CD4-positive, alpha-beta memory T cell (primary cell): ENCODE measurements at regions not wholly inside any gene's neighbourhood (a gene's known extent, or its start where the extent isn't known, plus 50 kb on each side); places are given as distances from the start of the nearest gene placed in this dataset.

Source experiments
- CTCF ChIA-PET: fragments of 350-600 bp; sonication (Branson Sonifier 250); formaldehyde crosslinking; loops from one replicate; lab custom pipeline; 2021; ENCODE audit warnings: inconsistent platforms; ENCODE audit not compliant: partially characterized antibody; lab: Charles Lee
- POLR2A ChIA-PET: fragments of 350-600 bp; sonication (Branson Sonifier 250); formaldehyde crosslinking; loops from one replicate; lab custom pipeline; 2021; ENCODE audit not compliant: partially characterized antibody; lab: Charles Lee
- DNase-seq, 5 donors: peaks; one replicate each; pipeline versions ENCODE4 v3.0.0 to v3.0.0-alpha.2; 2020 to 2022; ENCODE audit warnings: mixed read lengths in 1 of 5
- H3K27ac ChIP-seq: one replicate; pipeline ENCODE4 v1.7.0; 2013; ENCODE audit warnings: low read depth, low read length
- H3K27me3 ChIP-seq: 2 replicates; pipeline ENCODE4 v1.7.0; 2013; ENCODE audit warnings: mild to moderate bottlenecking, low read length, moderate library complexity; ENCODE audit not compliant: insufficient read depth
- H3K36me3 ChIP-seq: 2 replicates; pipeline ENCODE4 v1.7.0; 2013; ENCODE audit warnings: mild to moderate bottlenecking, low read length, moderate library complexity; ENCODE audit not compliant: insufficient read depth
- H3K4me1 ChIP-seq: 2 replicates; pipeline ENCODE4 v1.7.0; 2013; ENCODE audit warnings: mild to moderate bottlenecking, low read length, moderate library complexity; ENCODE audit not compliant: insufficient read depth
- H3K4me3 ChIP-seq, 2 donors: one replicate each; pipeline ENCODE4 v1.7.0; 2013; ENCODE audit warnings: low read length in 2 of 2, mild to moderate bottlenecking in 1 of 2
- H3K9me3 ChIP-seq, 2 donors: one replicate each; pipeline ENCODE4 v1.7.0; 2013; ENCODE audit warnings: low read length in 2 of 2, control low read depth in 1 of 2; ENCODE audit not compliant: control insufficient read depth in 1 of 2
- H3K27ac Mint-ChIP-seq, 7 donors: one replicate each; pipeline ENCODE4 v1.8.0; 2020 to 2021; ENCODE audit warnings: mixed read lengths in 7 of 7, mild to moderate bottlenecking in 6 of 7, inconsistent platforms in 3 of 7, moderate library complexity in 3 of 7
- H3K27me3 Mint-ChIP-seq, 2 donors: one replicate each; pipeline ENCODE4 v1.8.0; 2020 to 2021; ENCODE audit warnings: mixed read lengths in 2 of 2
- H3K36me3 Mint-ChIP-seq, 2 donors: one replicate each; pipeline ENCODE4 v1.8.0; 2020 to 2021; ENCODE audit warnings: mixed read lengths in 2 of 2, inconsistent platforms in 1 of 2, mild to moderate bottlenecking in 1 of 2
- H3K4me1 Mint-ChIP-seq, 4 donors: one replicate each; pipeline ENCODE4 v1.8.0; 2020 to 2021; ENCODE audit warnings: mixed read lengths in 4 of 4, mild to moderate bottlenecking in 1 of 4
- H3K4me3 Mint-ChIP-seq, 8 donors: one replicate each; pipeline ENCODE4 v1.8.0; 2020 to 2021; ENCODE audit warnings: mixed read lengths in 8 of 8, mild to moderate bottlenecking in 7 of 8, moderate library complexity in 6 of 8, inconsistent platforms in 3 of 8
- H3K9me3 Mint-ChIP-seq, 8 donors: one replicate each; pipeline ENCODE4 v1.8.0; 2020 to 2021; ENCODE audit warnings: mixed read lengths in 8 of 8, mild to moderate bottlenecking in 5 of 8, inconsistent platforms in 3 of 8, moderate library complexity in 1 of 8
- intact Hi-C: fragments of 100-400 bp; cut with micrococcal nuclease; formaldehyde crosslinking; loops from one replicate; pipeline ENCODE4 v1.15.1; 2023

DNA sequence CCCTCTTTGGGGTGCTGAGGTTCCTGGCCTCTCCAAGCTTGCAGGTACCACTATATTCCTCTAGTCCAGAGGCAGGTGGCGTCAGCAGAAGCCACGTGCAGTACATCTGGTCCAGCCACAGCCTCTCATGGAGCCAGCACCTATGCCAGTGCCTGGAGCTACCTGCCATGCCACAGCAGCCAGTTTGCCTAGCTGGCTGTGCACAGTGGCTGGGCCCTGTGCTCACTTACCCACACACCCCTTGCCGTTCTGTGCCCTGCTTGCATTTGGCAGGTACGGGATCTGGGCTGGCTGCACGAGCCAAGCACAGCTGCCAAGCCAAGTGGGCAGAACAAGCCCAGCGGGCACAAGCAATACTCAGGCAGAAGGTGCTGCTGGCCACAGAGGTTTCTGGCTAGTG is 601.1 kb downstream of the EPHA5 start:
- CTCF ChIA-PET: no interaction called here
- Mint-ChIP-seq H3K4me3 (no peak overlapping the region), H3K27me3 (no peaks in the 10 kb centered on the region), H3K27ac (no peak overlapping the region), H3K9me3 (peaks cover 0 to 6% (median 4%) of the 10 kb centered on the region in 8 donors), H3K4me1 (no peaks in the 10 kb centered on the region), H3K36me3 (no peaks in the 10 kb centered on the region)
- intact Hi-C loops: no loop called here
- Histone ChIP-seq H3K27ac (no peak overlapping the region), H3K4me1 (no peaks in the 10 kb centered on the region), H3K36me3 (no peaks in the 10 kb centered on the region), H3K4me3 (no peak overlapping the region), H3K9me3 (no peaks in the 10 kb centered on the region), H3K27me3 (no peaks in the 10 kb centered on the region)
- no peak for DNase-seq
- POLR2A ChIA-PET: no interaction called here

DNA sequence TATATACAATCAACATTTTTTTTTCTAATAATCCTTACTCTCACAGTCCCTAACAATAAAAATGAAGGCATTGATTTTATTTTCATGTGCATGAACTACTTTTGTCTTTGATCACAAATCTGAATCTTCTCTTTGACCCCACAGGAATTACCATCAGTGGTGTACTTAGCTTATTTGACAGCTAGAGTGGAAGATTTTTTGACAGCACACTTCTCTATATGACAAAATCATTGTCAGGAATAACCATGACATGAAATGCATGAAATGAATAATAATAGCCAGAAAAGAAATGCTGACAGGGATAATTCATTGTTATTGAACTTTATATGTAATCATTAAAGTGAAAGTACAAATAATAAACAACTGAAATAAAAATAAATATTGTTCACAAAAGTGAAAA is 604.2 kb downstream of the EPHA5 start:
- no peak for DNase-seq
- Mint-ChIP-seq H3K27ac (no peak overlapping the region), H3K4me1 (no peaks in the 10 kb centered on the region), H3K9me3 (peaks cover 0 to 6% (median under 1%) of the 10 kb centered on the region in 8 donors), H3K27me3 (no peaks in the 10 kb centered on the region), H3K36me3 (no peaks in the 10 kb centered on the region), H3K4me3 (no peak overlapping the region)
- H3K27ac ChIP-seq: no peak overlapping the region
- intact Hi-C loops: no loop called here
- no peak overlapping the region for H3K4me3 ChIP-seq
- POLR2A ChIA-PET: no interaction called here
- CTCF ChIA-PET: no interaction called here
- H3K36me3 ChIP-seq: no peaks in the 10 kb centered on the region
- H3K9me3 ChIP-seq: no peaks in the 10 kb centered on the region
- H3K27me3 ChIP-seq: no peaks in the 10 kb centered on the region
- H3K4me1 ChIP-seq: no peaks in the 10 kb centered on the region

DNA sequence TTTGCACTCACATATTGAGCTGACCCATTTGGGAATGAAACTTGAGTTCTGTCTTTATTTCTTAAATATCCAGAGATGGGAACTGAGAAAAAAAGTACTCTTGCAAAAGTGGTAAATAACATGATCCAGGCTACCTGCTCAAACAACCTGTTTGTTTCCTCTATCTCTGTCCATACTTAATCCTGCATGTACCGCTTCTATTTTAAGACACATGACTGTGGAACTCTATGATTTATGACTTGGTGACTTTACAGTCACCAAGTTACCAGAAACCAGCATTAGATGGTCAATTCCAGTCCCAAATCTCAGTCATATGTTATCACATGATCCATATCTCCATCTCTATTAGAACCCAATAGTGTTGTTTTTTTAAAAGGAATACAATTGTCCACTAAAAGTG is 606.7 kb downstream of the EPHA5 start:
- no peak for DNase-seq
- H3K27ac ChIP-seq: no peak overlapping the region
- no peaks in the 10 kb centered on the region for H3K4me1 ChIP-seq
- intact Hi-C loops: no loop called here
- Mint-ChIP-seq H3K27ac (no peak overlapping the region), H3K4me3 (no peak overlapping the region), H3K27me3 (no peaks in the 10 kb centered on the region), H3K9me3 (peaks cover 0 to 11% (median 2%) of the 10 kb centered on the region in 8 donors), H3K4me1 (no peaks in the 10 kb centered on the region), H3K36me3 (no peaks in the 10 kb centered on the region)
- no peaks in the 10 kb centered on the region for H3K9me3 ChIP-seq
- H3K4me3 ChIP-seq: no peak overlapping the region
- H3K36me3 ChIP-seq: no peaks in the 10 kb centered on the region
- ChIA-PET POLR2A (no interaction called here), CTCF (no interaction called here)
- no peaks in the 10 kb centered on the region for H3K27me3 ChIP-seq

GRCh38 chr4:65050786-65051185 is 619.5 kb downstream of the EPHA5 start:
- ChIA-PET CTCF (no interaction called here), POLR2A (no interaction called here)
- intact Hi-C loops: no loop called here
- Mint-ChIP-seq H3K27me3 (no peaks in the 10 kb centered on the region), H3K4me1 (no peaks in the 10 kb centered on the region), H3K27ac (no peak overlapping the region), H3K4me3 (no peak overlapping the region), H3K9me3 (peaks cover 0 to 8% (median under 1%) of the 10 kb centered on the region in 8 donors), H3K36me3 (no peaks in the 10 kb centered on the region)
- DNase-seq: no peak
- Histone ChIP-seq H3K27ac (no peak overlapping the region), H3K4me1 (no peaks in the 10 kb centered on the region), H3K27me3 (no peaks in the 10 kb centered on the region), H3K36me3 (no peaks in the 10 kb centered on the region), H3K4me3 (no peak overlapping the region), H3K9me3 (no peaks in the 10 kb centered on the region)

DNA sequence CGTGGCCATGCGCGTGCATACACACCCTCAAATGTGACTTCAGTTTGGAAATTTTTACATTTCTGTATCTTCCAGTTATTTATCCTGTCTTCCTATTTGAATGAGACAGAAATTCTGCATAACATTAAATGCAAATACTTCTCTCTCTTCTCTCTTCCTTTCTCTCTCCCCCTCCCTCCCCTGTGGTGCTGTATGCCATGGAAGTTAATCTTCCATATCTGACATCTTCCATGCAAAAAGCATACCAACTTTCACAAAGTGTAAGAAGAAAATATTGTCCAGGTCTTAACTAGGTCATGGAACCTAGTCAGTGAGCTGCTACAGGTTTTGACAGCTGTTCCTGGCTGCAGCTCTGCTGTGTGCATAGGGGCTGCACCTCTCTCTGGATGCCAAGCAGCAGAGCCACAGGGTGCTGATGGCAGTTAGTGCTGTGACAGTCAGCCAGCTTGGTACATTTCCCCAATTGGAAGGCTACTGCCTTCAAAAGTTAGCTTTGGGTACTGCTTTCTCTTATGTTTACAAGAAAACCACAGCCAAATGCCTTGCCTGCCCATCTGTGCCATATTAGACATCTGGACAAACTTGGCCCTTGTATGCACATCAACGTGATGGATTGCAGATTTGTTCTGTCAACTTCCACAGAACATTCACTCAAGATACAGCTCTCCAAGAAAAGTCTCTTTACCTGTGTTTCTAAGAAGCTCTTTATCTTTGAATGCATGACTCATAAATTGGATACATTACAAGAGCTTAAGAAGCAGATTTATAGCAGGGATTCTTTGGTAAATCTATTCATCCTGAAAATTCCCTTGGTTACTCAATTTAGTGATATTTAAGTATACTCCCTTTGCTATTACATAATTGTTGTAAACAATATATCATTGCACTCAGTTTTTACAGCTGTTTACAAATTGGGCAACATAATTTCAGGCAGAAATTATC is 623.8 kb downstream of the EPHA5 start:
- Histone ChIP-seq H3K27me3 (no peaks in the 10 kb centered on the region), H3K27ac (no peak overlapping the region), H3K9me3 (no peaks in the 10 kb centered on the region), H3K36me3 (no peaks in the 10 kb centered on the region), H3K4me3 (no peak overlapping the region), H3K4me1 (no peaks in the 10 kb centered on the region)
- peaks cover 0 to 4% (median under 1%) of the 10 kb centered on the region in 8 donors for H3K9me3 Mint-ChIP-seq
- no peak for DNase-seq
- CTCF ChIA-PET: interaction anchor here (0.6 kb wide), 1 partner anchor 18 kb away, joined by 3 read pairs; no protein-coding TSS in a partner anchor
- H3K4me1 Mint-ChIP-seq: no peaks in the 10 kb centered on the region
- no peak overlapping the region for H3K4me3 Mint-ChIP-seq
- no peaks in the 10 kb centered on the region for H3K27me3 Mint-ChIP-seq
- intact Hi-C loops: no loop called here
- H3K36me3 Mint-ChIP-seq: no peaks in the 10 kb centered on the region
- no peak overlapping the region for H3K27ac Mint-ChIP-seq
- POLR2A ChIA-PET: no interaction called here

- H3K27me3 ChIP-seq: no peaks in the 10 kb centered on the region
- POLR2A ChIA-PET: no interaction called here
- CTCF ChIA-PET: no interaction called here
- no peaks in the 10 kb centered on the region for H3K9me3 ChIP-seq
- Mint-ChIP-seq H3K4me1 (no peaks in the 10 kb centered on the region), H3K4me3 (no peak overlapping the region), H3K27me3 (no peaks in the 10 kb centered on the region), H3K27ac (no peak overlapping the region), H3K36me3 (no peaks in the 10 kb centered on the region), H3K9me3 (peaks cover 2 to 13% (median 3%) of the 10 kb centered on the region in 8 donors)
- intact Hi-C loops: no loop called here
- H3K27ac ChIP-seq: no peak overlapping the region
- H3K4me3 ChIP-seq: no peak overlapping the region
- no peak for DNase-seq
- H3K4me1 ChIP-seq: no peaks in the 10 kb centered on the region
- H3K36me3 ChIP-seq: no peaks in the 10 kb centered on the region
Measured at GRCh38 chr4:65033899-65034298, 624.6 kb upstream of the TECRL start.

GRCh38 chr4:65028592-65028991 is 619.3 kb upstream of the TECRL start:
- peaks cover 0 to 20% (median 10%) of the 10 kb centered on the region in 8 donors for H3K9me3 Mint-ChIP-seq
- Histone ChIP-seq H3K27me3 (no peaks in the 10 kb centered on the region), H3K4me1 (no peaks in the 10 kb centered on the region), H3K4me3 (no peak overlapping the region), H3K9me3 (no peaks in the 10 kb centered on the region), H3K27ac (no peak overlapping the region), H3K36me3 (no peaks in the 10 kb centered on the region)
- no peak for DNase-seq
- H3K36me3 Mint-ChIP-seq: no peaks in the 10 kb centered on the region
- ChIA-PET CTCF (interaction anchor here (0.6 kb wide), 1 partner anchor 18 kb away, joined by 3 read pairs; no protein-coding TSS in a partner anchor), POLR2A (no interaction called here)
- H3K27ac Mint-ChIP-seq: no peak overlapping the region
- H3K4me3 Mint-ChIP-seq: no peak overlapping the region
- H3K4me1 Mint-ChIP-seq: no peaks in the 10 kb centered on the region
- intact Hi-C loops: no loop called here
- H3K27me3 Mint-ChIP-seq: no peaks in the 10 kb centered on the region
